NCI-H2171 treated with DMSO at 0.1 percent for 48 hours (cell line): ENCODE measurements at regions not wholly inside any gene's neighbourhood (a gene's known extent, or its start where the extent isn't known, plus 50 kb on each side); places are given as distances from the start of the nearest gene placed in this dataset.
A peak's percentile ranks its signal among the peaks of the same experiment; 100 is the strongest.
"Not testable (repeated sequence)": the region's sequence is repeated elsewhere in the genome, so short reads cannot be mapped to it uniquely, and the experiment has no call there.

ENCODE experiments used
- DNase-seq: peaks from one replicate; lab custom pipeline; 2025; lab: John Stamatoyannopoulos, UW

DNA sequence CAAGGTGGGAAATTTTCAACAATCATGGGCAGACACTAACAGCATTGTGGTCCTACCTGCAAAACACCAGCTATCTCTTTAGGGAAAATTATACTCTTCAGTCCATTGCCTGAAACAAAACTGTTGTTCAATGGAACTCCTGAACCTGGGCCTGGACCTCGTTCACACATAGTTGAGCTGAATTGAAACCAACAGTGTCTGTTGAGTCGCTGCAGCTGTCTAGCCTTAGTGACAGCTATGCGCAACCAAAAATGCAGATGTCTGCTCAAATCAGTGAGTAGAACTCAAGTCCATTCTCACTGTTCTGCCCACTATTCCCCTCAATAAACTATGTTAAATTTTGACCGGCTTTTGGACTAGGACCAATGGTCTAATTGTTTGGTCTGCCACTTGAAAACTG is 286.2 kb downstream of the TFAP2A start:
- no peak for DNase-seq

DNA sequence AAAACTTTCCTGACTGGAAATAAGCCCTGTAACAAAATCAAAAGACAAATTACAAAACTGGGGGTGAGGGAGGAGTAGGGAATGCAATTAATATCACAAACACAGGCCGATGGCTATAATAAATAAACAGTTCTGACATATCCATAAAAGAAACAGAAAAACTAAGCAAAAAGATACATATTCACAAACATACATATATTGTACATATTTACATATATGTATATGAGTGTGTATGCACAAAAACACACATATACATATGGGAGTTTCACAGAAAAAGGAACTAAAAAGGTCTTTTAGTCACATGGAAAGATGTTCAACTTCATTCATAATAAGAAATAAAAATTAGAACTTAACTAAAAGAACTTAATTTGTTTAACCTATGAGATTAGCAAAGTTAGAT is 292.7 kb downstream of the TFAP2A start:
- no peak for DNase-seq

DNA sequence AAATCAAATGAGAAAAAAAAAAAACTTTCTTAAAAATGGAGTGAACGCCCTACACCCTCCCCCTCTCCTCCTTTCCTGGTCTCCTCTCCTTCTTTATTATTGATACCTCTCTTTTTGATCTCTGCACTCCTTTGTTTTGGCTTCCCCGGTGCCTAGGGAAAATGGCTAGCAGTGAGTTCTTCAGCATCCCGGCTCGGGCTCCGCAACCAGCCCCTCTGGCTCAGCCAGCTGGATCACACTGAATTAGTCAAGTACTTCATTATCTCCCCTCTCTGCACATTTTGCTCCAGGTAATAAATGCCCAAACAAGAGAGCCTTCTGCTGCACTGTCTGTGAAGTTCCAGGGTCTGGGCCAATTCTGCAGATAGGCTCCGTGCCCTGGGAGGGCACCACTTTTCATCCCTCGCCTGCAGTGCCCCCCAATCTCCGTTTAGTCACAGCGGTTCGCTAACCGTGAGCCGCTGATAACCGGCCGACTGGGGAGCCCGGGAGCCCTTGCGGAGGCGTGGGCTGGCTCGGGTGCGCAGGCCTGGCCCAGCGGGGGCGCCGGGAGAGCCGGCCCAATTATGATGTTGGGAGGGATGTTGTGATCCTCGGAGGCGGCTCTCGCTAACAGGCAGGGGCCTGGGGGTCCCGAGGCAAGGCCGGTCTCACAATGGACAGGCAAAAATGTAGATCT is 301.9 kb downstream of the TFAP2A start:
- no peak for DNase-seq

DNA sequence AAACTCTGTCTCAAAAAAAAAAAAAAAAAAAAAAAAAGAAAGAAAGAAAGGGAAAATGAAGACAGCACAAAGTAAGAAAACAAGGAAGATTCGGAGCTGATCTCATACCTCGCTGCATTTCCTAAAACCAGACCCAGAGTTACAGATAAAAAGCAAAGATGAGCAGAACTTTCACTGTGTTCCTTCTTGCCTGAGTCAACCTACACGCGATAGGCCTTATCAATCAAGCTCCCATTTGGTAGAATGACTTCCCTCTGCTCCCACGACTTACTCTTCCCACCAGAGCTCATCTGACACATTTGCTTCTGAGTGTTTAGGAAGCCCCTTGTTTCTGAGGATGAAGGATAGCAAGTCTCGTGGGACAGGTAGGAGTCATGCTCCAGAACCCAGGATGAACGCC is 302.9 kb downstream of the TFAP2A start:
- no peak for DNase-seq

GRCh38 chr6:10101551-10102252 is 313.2 kb downstream of the TFAP2A start:
- no peak for DNase-seq

- no peak for DNase-seq
Measured at GRCh38 chr6:10099529-10100140, 315.2 kb downstream of the TFAP2A start.

DNA sequence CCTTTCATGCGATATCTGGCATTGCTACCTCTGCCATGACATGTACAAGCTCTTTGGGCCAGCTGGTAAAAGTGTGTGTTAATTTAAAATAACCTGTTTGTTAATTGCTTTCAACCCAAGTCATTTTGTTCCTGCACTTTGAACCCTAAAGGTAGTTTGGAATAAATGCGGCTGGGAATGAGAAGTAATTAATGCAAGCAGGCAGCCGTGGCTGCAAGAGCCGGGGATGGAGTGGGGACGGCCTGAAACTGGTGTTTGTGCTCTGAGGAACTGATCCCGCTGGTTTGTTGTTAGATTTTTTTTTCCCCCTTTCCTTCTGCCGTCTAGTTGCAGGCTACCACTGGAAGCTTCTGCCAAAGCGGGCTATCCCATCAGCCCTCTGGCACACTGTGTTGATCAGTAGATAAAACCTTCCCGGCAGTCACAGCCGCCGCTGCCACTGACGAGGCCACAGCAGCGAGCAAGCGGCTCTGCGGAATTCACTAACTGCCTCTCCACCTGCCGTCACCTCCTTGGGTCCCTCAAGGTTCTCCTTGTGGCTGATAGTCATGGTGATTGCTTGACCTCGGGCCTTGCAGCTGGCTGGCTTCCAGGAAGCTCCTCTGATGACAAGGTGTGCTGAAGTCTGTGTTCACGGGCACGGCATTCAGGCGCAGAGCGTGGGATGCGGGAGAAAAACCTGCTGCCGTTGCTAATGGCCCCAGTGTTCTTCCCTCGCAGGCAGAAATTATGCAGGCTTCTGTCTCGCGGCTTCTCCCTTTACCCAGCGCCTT is 315.9 kb downstream of the TFAP2A start:
- peak; percentile 14 for DNase-seq

GRCh38 chr6:10093282-10093681 is 321.6 kb downstream of the TFAP2A start:
- DNase-seq = no peak

DNA sequence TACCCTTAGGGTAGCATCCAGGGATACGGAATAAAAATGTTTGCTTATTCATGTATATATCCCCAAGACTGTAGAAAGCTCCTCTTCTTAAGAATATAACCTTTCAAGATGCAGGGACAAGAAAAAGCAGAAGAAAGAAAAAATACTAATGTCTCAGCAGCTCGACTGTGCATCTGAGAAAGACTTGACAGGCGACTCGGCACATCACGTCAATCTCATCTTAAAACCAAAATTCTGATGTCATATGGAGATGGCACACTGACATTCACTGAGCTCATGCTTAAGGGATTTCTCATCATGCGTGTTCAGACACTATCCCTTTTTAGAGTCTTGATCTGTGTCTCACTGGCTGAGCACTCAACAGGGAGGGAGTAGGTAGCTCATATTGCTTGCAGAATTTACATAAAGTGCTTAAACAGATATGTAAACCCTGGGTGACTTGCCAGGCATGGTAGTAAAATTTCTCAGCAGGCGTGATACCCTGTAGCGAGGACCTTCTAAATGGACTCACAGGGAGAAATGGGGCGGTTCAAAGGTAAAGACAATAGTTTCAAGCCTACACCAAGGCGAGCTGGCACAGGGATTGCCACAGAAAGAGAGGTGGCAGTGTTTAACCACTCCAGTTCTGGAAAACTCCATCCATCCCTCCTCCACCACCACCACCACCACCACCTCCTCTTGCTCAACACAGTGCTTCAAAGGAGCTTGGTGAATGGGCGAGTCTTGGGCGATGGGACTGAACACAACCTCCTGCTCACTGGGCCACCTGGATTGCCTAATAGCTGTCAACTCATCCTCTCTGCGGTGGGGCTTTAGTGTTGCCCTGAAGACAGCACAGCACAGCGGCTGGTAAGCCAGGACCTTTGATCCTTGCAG is 330.5 kb downstream of the TFAP2A start:
- no peak for DNase-seq

- no peak for DNase-seq
Measured at GRCh38 chr6:10082385-10082784, 332.5 kb downstream of the TFAP2A start.

- no peak for DNase-seq
Measured at GRCh38 chr6:10081957-10082356, 332.9 kb downstream of the TFAP2A start.

- DNase-seq = no peak
Measured at GRCh38 chr6:10081075-10081474, 333.8 kb downstream of the TFAP2A start.

- DNase-seq = no peak
Measured at GRCh38 chr6:10080561-10080960, 334.3 kb downstream of the TFAP2A start.

DNA sequence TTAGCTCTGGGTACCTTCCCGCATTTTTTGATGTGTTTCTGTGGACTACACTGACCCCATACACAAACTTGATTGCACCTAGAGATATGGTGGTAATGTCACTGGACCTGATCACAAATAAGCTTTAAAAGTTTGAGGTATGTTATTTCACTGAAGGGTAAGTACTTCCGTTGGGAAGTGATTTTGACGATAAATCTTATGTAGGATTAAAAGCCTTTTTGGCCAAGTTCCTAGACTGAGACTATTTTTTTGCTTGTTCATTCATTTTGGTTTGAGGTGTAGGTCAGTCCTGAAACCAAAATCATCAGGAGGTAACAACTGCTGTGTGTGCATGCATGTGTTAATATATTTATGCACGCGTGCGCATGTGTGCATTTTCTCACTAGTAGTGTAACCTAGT is 336.3 kb downstream of the TFAP2A start:
- no peak for DNase-seq

GRCh38 chr6:10074726-10075125 is 340.1 kb downstream of the TFAP2A start:
- DNase-seq = not testable (repeated sequence)

GRCh38 chr6:10073341-10073740 is 341.5 kb downstream of the TFAP2A start:
- DNase-seq = no peak

DNA sequence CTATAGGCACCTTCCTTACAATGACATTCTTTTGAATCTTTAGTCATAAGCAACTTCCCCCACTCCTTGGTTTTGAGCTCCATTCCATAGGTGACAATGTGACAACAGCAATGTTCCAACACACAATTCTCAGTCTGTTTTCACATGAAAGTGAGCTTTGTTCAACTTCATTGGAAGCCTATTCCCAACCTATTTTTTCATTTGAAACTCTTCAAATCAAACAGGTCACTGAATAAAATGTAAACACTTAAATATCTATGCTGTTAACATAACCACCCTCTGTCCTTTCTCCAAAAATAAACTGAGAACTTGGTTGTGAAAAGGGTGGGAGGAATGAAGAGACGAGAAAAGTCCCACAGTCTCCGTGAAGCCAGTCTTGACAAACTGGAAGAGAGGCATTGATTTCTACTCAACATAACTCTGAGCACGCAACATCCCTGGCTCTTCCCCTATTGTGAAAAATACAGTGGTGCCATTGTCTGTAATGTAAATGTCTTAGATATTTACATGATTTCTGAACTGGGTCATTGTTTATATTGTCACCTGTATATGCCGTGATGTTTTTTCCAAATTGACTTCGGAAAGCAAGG is 343.1 kb downstream of the TFAP2A start:
- DNase-seq = no peak

- no peak for DNase-seq
Measured at GRCh38 chr6:10060004-10060403, 354.9 kb downstream of the TFAP2A start.

DNA sequence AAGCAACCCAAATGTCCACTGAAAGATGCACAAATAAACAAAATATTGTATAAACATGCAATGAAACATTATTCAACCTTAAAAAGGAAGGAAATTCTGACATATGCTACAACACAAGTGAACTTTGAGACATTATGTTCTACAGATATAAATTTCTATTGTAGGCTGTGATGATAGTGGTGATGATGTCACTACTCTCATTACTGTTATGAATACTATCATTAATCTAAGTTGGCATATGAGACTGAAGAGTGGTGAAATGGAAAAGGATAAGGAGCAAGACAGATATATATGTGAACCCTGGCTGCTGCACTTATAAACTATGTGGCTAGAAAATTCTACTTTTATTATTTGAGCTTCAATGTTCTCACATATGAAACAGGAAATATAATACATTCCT is 360.2 kb downstream of the TFAP2A start:
- no peak for DNase-seq

DNA sequence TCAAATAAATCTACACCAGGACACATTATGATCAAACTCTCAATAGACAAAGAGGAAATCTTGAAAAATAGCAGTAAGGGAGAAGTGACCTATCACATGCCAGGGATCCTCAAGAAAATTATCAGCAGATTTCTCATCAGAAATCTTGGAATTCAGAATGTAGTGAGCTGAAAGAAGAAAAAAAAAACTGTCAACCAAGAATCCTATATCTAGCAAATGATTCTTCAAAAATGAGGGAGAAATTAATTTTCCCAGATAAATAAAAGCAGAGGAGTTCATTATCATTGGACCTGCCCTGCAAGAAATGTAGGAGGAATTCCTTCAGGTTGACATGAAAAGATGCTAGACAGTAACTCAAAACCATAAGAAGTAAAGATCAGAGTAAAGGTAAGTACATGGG is 363.6 kb downstream of the TFAP2A start:
- DNase-seq = no peak
